T-cell (primary cell): ENCODE measurements at regions not wholly inside any gene's neighbourhood (a gene's known extent, or its start where the extent isn't known, plus 50 kb on each side); places are given as distances from the start of the nearest gene placed in this dataset.

ENCODE experiments used
- ATAC-seq, 4 experiments: fragments of 200-7000 bp in 3 of 4; fragments of 150-1000 bp in 1 of 4; cut with Tn5 transposase; replicated peaks in 1 of 4; 1 replicate in 3 of 4; 2 replicates in 1 of 4; pipeline ENCODE4 v1.10.0; 2021; ENCODE audit warnings: moderate library complexity in 3 of 4, mild to moderate bottlenecking in 2 of 4, moderate number of reproducible peaks in 1 of 4
- CTCF ChIA-PET, 2 donors: fragments of 300-600 bp; sonication (Branson Sonifier 250); formaldehyde crosslinking; loops; one replicate each; lab custom pipeline; 2022; ENCODE audit warnings: antibody characterized with exemption in 2 of 2; lab: Charles Lee
- POLR2A ChIA-PET, 2 donors: fragments of 300-600 bp; sonication (Branson Sonifier 250); formaldehyde crosslinking; loops; one replicate each; lab custom pipeline; 2022; ENCODE audit warnings: antibody characterized with exemption in 2 of 2; lab: Charles Lee
- DNase-seq, 35 experiments: peaks; one replicate each; pipeline versions ENCODE4 v3.0.0 to v3.0.0-alpha.2; 2013 to 2023
- H3K27ac ChIP-seq: one replicate; pipeline ENCODE4 v1.5.1; 2013; ENCODE audit warnings: low read length
- H3K27me3 ChIP-seq, 2 experiments: replicated peaks in 1 of 2; 1 replicate in 1 of 2; 2 replicates in 1 of 2; pipeline versions ENCODE4 v1.6.1 to v1.7.0; 2013; ENCODE audit warnings: low read length in 1 of 2, mixed read lengths in 1 of 2; ENCODE audit not compliant: control insufficient read depth in 2 of 2, insufficient read depth in 2 of 2; ENCODE audit errors: extremely low read depth in 1 of 2
- H3K36me3 ChIP-seq, 2 donors: 1 replicate in 1 of 2; 2 replicates in 1 of 2; pipeline versions ENCODE4 v1.6.1 to v1.7.0; 2013; ENCODE audit warnings: low read length in 1 of 2; ENCODE audit not compliant: control insufficient read depth in 2 of 2, insufficient read depth in 1 of 2; ENCODE audit errors: extremely low read depth in 1 of 2
- H3K4me1 ChIP-seq, 2 experiments: 1 replicate in 1 of 2; 2 replicates in 1 of 2; pipeline versions ENCODE4 v1.6.1 to v1.7.0; 2013; ENCODE audit warnings: low read length in 2 of 2, mixed read lengths in 1 of 2; ENCODE audit not compliant: insufficient read depth in 2 of 2, control insufficient read depth in 1 of 2; ENCODE audit errors: extremely low read depth in 1 of 2
- H3K4me3 ChIP-seq, 2 donors: 1 replicate in 1 of 2; 2 replicates in 1 of 2; pipeline versions ENCODE4 v1.5.1 to v1.7.0; 2013; ENCODE audit warnings: mild to moderate bottlenecking in 2 of 2, low read length in 1 of 2, moderate library complexity in 1 of 2; ENCODE audit not compliant: control insufficient read depth in 1 of 2; ENCODE audit errors: extremely low read depth in 1 of 2
- H3K9me3 ChIP-seq: 2 replicates; pipeline ENCODE4 v1.7.0; 2013
- H3K27ac Mint-ChIP-seq, 2 donors: one replicate each; pipeline ENCODE4 v1.8.0; 2020 to 2021; ENCODE audit warnings: mild to moderate bottlenecking in 2 of 2, mixed read lengths in 2 of 2
- H3K27me3 Mint-ChIP-seq, 2 donors: one replicate each; pipeline ENCODE4 v1.8.0; 2021 to 2022; ENCODE audit warnings: mixed read lengths in 2 of 2
- H3K36me3 Mint-ChIP-seq: one replicate; pipeline ENCODE4 v1.8.0; 2021; ENCODE audit warnings: mixed read lengths
- H3K4me1 Mint-ChIP-seq, 3 donors: one replicate each; pipeline ENCODE4 v1.8.0; 2020 to 2022; ENCODE audit warnings: mixed read lengths in 3 of 3, mild to moderate bottlenecking in 1 of 3
- H3K4me3 Mint-ChIP-seq, 3 donors: one replicate each; pipeline ENCODE4 v1.8.0; 2020 to 2022; ENCODE audit warnings: mild to moderate bottlenecking in 3 of 3, mixed read lengths in 3 of 3, moderate library complexity in 3 of 3
- H3K9me3 Mint-ChIP-seq, 3 donors: one replicate each; pipeline ENCODE4 v1.8.0; 2020 to 2022; ENCODE audit warnings: mixed read lengths in 3 of 3
- WGBS: methylation state at CpG from one replicate; pipeline ENCODE4 v1.1.5; 2013; ENCODE audit warnings: missing lambda C conversion rate; ENCODE audit not compliant: insufficient coverage; 5-methylcytosine and 5-hydroxymethylcytosine counted together

GRCh38 chr9:107154291-107154690, 128.8 kb upstream of the RAD23B start:
- H3K27ac ChIP-seq = no peak overlapping the region
- no peaks in the 10 kb centered on the region for H3K4me1 ChIP-seq
- DNase-seq (no peak), ATAC-seq (no peak)
- no peak overlapping the region for H3K4me3 ChIP-seq
- Mint-ChIP-seq H3K4me3 (no peak overlapping the region), H3K9me3 (peaks cover 0 to 7% (median 7%) of the 10 kb centered on the region in 3 donors), H3K27ac (no peak overlapping the region), H3K27me3 (peaks cover 8 to 15% of the 10 kb centered on the region in 2 donors), H3K4me1 (no peaks in the 10 kb centered on the region), H3K36me3 (no peaks in the 10 kb centered on the region)
- no peaks in the 10 kb centered on the region for H3K27me3 ChIP-seq
- H3K9me3 ChIP-seq = no peaks in the 10 kb centered on the region
- ChIA-PET POLR2A (no interaction called here), CTCF (no interaction called here)
- no peaks in the 10 kb centered on the region for H3K36me3 ChIP-seq
- 80% methylated on average over 1 of the region's 4 CpGs for WGBS

- no peak for ATAC-seq
- no peak overlapping the region for H3K27ac Mint-ChIP-seq
- no peaks in the 10 kb centered on the region for H3K27me3 ChIP-seq
- no CpG with 5 or more reads among the region's 3 CpGs for WGBS
- peaks cover 3 to 12% of the 10 kb centered on the region in 2 donors for H3K27me3 Mint-ChIP-seq
- ChIA-PET POLR2A (no interaction called here), CTCF (no interaction called here)
- no peaks in the 10 kb centered on the region for H3K4me1 Mint-ChIP-seq
- H3K36me3 Mint-ChIP-seq = no peaks in the 10 kb centered on the region
- no peak overlapping the region for H3K4me3 Mint-ChIP-seq
- no peaks in the 10 kb centered on the region for H3K9me3 ChIP-seq
- DNase-seq = no peak
- H3K9me3 Mint-ChIP-seq = peaks cover 0 to 7% (median 7%) of the 10 kb centered on the region in 3 donors
- H3K4me3 ChIP-seq = no peak overlapping the region
- H3K36me3 ChIP-seq = no peaks in the 10 kb centered on the region
- H3K27ac ChIP-seq = no peak overlapping the region
- no peaks in the 10 kb centered on the region for H3K4me1 ChIP-seq
Measured at GRCh38 chr9:107154766-107155165, 128.3 kb upstream of the RAD23B start.

- no peak overlapping the region for H3K27ac ChIP-seq
- H3K4me3 ChIP-seq = no peak overlapping the region
- 0% methylated on average over 1 of the region's 3 CpGs for WGBS
- H3K36me3 ChIP-seq = no peaks in the 10 kb centered on the region
- H3K4me3 Mint-ChIP-seq = no peak overlapping the region
- no peaks in the 10 kb centered on the region for H3K4me1 ChIP-seq
- ATAC-seq (no peak), DNase-seq (no peak)
- ChIA-PET CTCF (no interaction called here), POLR2A (no interaction called here)
- H3K9me3 ChIP-seq = no peaks in the 10 kb centered on the region
- no peaks in the 10 kb centered on the region for H3K27me3 ChIP-seq
- H3K36me3 Mint-ChIP-seq = no peaks in the 10 kb centered on the region
- no peak overlapping the region for H3K27ac Mint-ChIP-seq
- peaks cover 3 to 10% of the 10 kb centered on the region in 2 donors for H3K27me3 Mint-ChIP-seq
- H3K9me3 Mint-ChIP-seq = peaks cover 0 to 6% (median 5%) of the 10 kb centered on the region in 3 donors
- no peaks in the 10 kb centered on the region for H3K4me1 Mint-ChIP-seq
Measured at GRCh38 chr9:107155244-107155817, 127.7 kb upstream of the RAD23B start.

GRCh38 chr9:107158321-107158720, 124.8 kb upstream of the RAD23B start:
- POLR2A ChIA-PET = no interaction called here
- ATAC-seq (peak in 1 of 4 experiments; percentile 29), DNase-seq (no peak)
- no peaks in the 10 kb centered on the region for H3K9me3 Mint-ChIP-seq
- H3K4me3 Mint-ChIP-seq = no peak overlapping the region
- peaks cover 3 to 10% of the 10 kb centered on the region in 2 donors for H3K27me3 Mint-ChIP-seq
- 14% methylated on average over 1 of the region's 2 CpGs for WGBS
- H3K27me3 ChIP-seq = no peaks in the 10 kb centered on the region
- CTCF ChIA-PET = no interaction called here
- no peak overlapping the region for H3K27ac ChIP-seq
- no peaks in the 10 kb centered on the region for H3K4me1 Mint-ChIP-seq
- H3K27ac Mint-ChIP-seq = no peak overlapping the region
- H3K4me3 ChIP-seq = no peak overlapping the region
- no peaks in the 10 kb centered on the region for H3K4me1 ChIP-seq
- H3K36me3 ChIP-seq = no peaks in the 10 kb centered on the region
- H3K9me3 ChIP-seq = no peaks in the 10 kb centered on the region
- no peaks in the 10 kb centered on the region for H3K36me3 Mint-ChIP-seq

GRCh38 chr9:107161338-107161737, 121.7 kb upstream of the RAD23B start:
- no peaks in the 10 kb centered on the region for H3K9me3 Mint-ChIP-seq
- Histone ChIP-seq H3K4me1 (no peaks in the 10 kb centered on the region), H3K9me3 (no peaks in the 10 kb centered on the region), H3K4me3 (no peak overlapping the region), H3K27ac (no peak overlapping the region), H3K27me3 (no peaks in the 10 kb centered on the region), H3K36me3 (no peaks in the 10 kb centered on the region)
- H3K27me3 Mint-ChIP-seq = peaks cover 8 to 13% of the 10 kb centered on the region in 2 donors
- DNase-seq = no peak
- H3K27ac Mint-ChIP-seq = no peak overlapping the region
- H3K4me3 Mint-ChIP-seq = no peak overlapping the region
- H3K4me1 Mint-ChIP-seq = no peaks in the 10 kb centered on the region
- CTCF ChIA-PET = no interaction called here
- ATAC-seq = no peak
- POLR2A ChIA-PET = no interaction called here
- H3K36me3 Mint-ChIP-seq = no peaks in the 10 kb centered on the region
- 43% methylated on average over 1 of the region's 2 CpGs for WGBS

GRCh38 chr9:107163370-107163769, 119.7 kb upstream of the RAD23B start:
- CTCF ChIA-PET = no interaction called here
- no peaks in the 10 kb centered on the region for H3K36me3 ChIP-seq
- POLR2A ChIA-PET = no interaction called here
- no peaks in the 10 kb centered on the region for H3K27me3 ChIP-seq
- ATAC-seq (no peak), DNase-seq (no peak)
- H3K27ac ChIP-seq = no peak overlapping the region
- Mint-ChIP-seq H3K4me1 (no peaks in the 10 kb centered on the region), H3K27me3 (peaks cover 4 to 6% of the 10 kb centered on the region in 2 donors), H3K27ac (no peak overlapping the region), H3K4me3 (no peak overlapping the region), H3K36me3 (no peaks in the 10 kb centered on the region), H3K9me3 (no peaks in the 10 kb centered on the region)
- no peaks in the 10 kb centered on the region for H3K4me1 ChIP-seq
- H3K9me3 ChIP-seq = no peaks in the 10 kb centered on the region
- H3K4me3 ChIP-seq = no peak overlapping the region
- WGBS = 91% methylated on average over 1 of the region's 1 CpG

- POLR2A ChIA-PET = no interaction called here
- Mint-ChIP-seq H3K4me1 (no peaks in the 10 kb centered on the region), H3K27ac (no peak overlapping the region)
Measured at GRCh38 chr9:107169796-107170195, 113.3 kb upstream of the RAD23B start.

More at GRCh38 chr9:107169796-107170195, 113.3 kb upstream of the RAD23B start:
- DNase-seq (no peak), ATAC-seq (no peak)
- H3K4me3 Mint-ChIP-seq = no peak overlapping the region
- H3K4me3 ChIP-seq = no peak overlapping the region
- H3K9me3 Mint-ChIP-seq = no peaks in the 10 kb centered on the region
- H3K9me3 ChIP-seq = no peaks in the 10 kb centered on the region
- peaks cover 0 to 4% of the 10 kb centered on the region in 2 experiments for H3K27me3 ChIP-seq
- H3K4me1 ChIP-seq = no peaks in the 10 kb centered on the region
- CTCF ChIA-PET = no interaction called here
- no peaks in the 10 kb centered on the region for H3K36me3 Mint-ChIP-seq
- WGBS = 96% methylated on average over 5 of the region's 5 CpGs
- no peaks in the 10 kb centered on the region for H3K36me3 ChIP-seq
- peaks cover 4 to 16% of the 10 kb centered on the region in 2 donors for H3K27me3 Mint-ChIP-seq
- H3K27ac ChIP-seq = no peak overlapping the region
